ENCODE measurements at regions not wholly inside any gene's neighbourhood (a gene's known extent, or its start where the extent isn't known, plus 50 kb on each side); places are given as distances from the start of the nearest gene placed in this dataset.

- no peak overlapping the region for H3K4me3 ChIP-seq (ENCODE audit: low read depth, low read length)
- ChIA-PET CTCF (interaction anchor here (0.8 kb wide), 1 partner anchor 245 kb away, joined by 3 read pairs; no protein-coding TSS in a partner anchor), POLR2A (no interaction called here)
- no peak for DNase-seq (ENCODE audit: low read depth, low spot score)
- no peak for TF ChIP-seq CTCF (IDR thresholded peaks at IDR 0.05; ENCODE audit: insufficient read depth, low read length, missing control alignments)
Observed at GRCh38 chr6:74871757-74872156, 334.1 kb downstream of the COL12A1 start.

- no peak for TF ChIP-seq CTCF (IDR thresholded peaks at IDR 0.05; ENCODE audit: insufficient read depth, low read length, missing control alignments)
- ChIA-PET POLR2A (interaction anchor here (0.6 to 1.0 kb wide), 2 partner anchors 199 to 219 kb away, joined by 3 to 9 read pairs; no protein-coding TSS in a partner anchor), CTCF (interaction anchor here (1.0 to 1.7 kb wide), 4 partner anchors 9 to 461 kb away, joined by 3 to 4 read pairs (median 4); no protein-coding TSS in a partner anchor)
- no peak overlapping the region for H3K4me3 ChIP-seq (ENCODE audit: low read depth, low read length)
- no peak for DNase-seq (ENCODE audit: low read depth, low spot score)
Observed at GRCh38 chr6:74870403-74870802, 335.4 kb downstream of the COL12A1 start.

- H3K4me3 ChIP-seq (ENCODE audit: low read depth, low read length): no peak overlapping the region
- CTCF ChIA-PET: no interaction called here
- no peak for TF ChIP-seq CTCF (IDR thresholded peaks at IDR 0.05; ENCODE audit: insufficient read depth, low read length, missing control alignments)
- DNase-seq (ENCODE audit: low read depth, low spot score): no peak
- POLR2A ChIA-PET: no interaction called here
Observed at GRCh38 chr6:74867291-74867690, 338.6 kb downstream of the COL12A1 start.

GRCh38 chr6:74863968-74864367, 341.9 kb downstream of the COL12A1 start:
- no peak overlapping the region for H3K4me3 ChIP-seq (ENCODE audit: low read depth, low read length)
- TF ChIP-seq CTCF (IDR thresholded peaks at IDR 0.05; ENCODE audit: insufficient read depth, low read length, missing control alignments): no peak
- ChIA-PET POLR2A (no interaction called here), CTCF (interaction anchor here (1.0 to 1.8 kb wide), 2 partner anchors 10 to 347 kb away, joined by 3 to 5 read pairs; no protein-coding TSS in a partner anchor)
- DNase-seq (ENCODE audit: low read depth, low spot score): no peak

GRCh38 chr6:74860456-74860855, 345.4 kb downstream of the COL12A1 start:
- no peak overlapping the region for H3K4me3 ChIP-seq (ENCODE audit: low read depth, low read length)
- ChIA-PET CTCF (interaction anchor here (1.0 to 1.1 kb wide), 2 partner anchors 10 to 20 kb away, joined by 3 to 4 read pairs; no protein-coding TSS in a partner anchor), POLR2A (no interaction called here)
- no peak for DNase-seq (ENCODE audit: low read depth, low spot score)
- no peak for TF ChIP-seq CTCF (IDR thresholded peaks at IDR 0.05; ENCODE audit: insufficient read depth, low read length, missing control alignments)

GRCh38 chr6:74857157-74857556, 348.7 kb downstream of the COL12A1 start:
- TF ChIP-seq CTCF (IDR thresholded peaks at IDR 0.05; ENCODE audit: insufficient read depth, low read length, missing control alignments): no peak
- CTCF ChIA-PET: no interaction called here
- POLR2A ChIA-PET: no interaction called here
- H3K4me3 ChIP-seq (ENCODE audit: low read depth, low read length): no peak overlapping the region
- no peak for DNase-seq (ENCODE audit: low read depth, low spot score)
